HEK293 (cell line): ENCODE measurements at regions not wholly inside any gene's neighbourhood (a gene's known extent, or its start where the extent isn't known, plus 50 kb on each side); places are given as distances from the start of the nearest gene placed in this dataset.

Experiments used
- GFI1B ChIP-seq: fragments of 450-650 bp; formaldehyde crosslinking; IDR thresholded peaks from 2 replicates; pipeline ENCODE4 v1.5.1; 2016; ENCODE audit warnings: missing biosample characterization, missing genetic modification characterization
- KLF1 ChIP-seq: fragments of 450-650 bp; formaldehyde crosslinking; IDR thresholded peaks from 2 replicates; pipeline ENCODE4 v1.5.1; 2016; ENCODE audit warnings: missing biosample characterization, missing genetic modification characterization
- KLF7 ChIP-seq: fragments of 450-650 bp; formaldehyde crosslinking; IDR thresholded peaks from 2 replicates; pipeline ENCODE4 v1.5.1; 2016; ENCODE audit warnings: missing biosample characterization, missing genetic modification characterization, borderline replicate concordance
- ZNF791 ChIP-seq: fragments of 450-650 bp; formaldehyde crosslinking; IDR thresholded peaks from 2 replicates; pipeline ENCODE4 v1.5.1; 2016; ENCODE audit warnings: missing biosample characterization, missing genetic modification characterization
- TF ChIP-seq, protein P1 (sequence below): fragments of 450-650 bp; formaldehyde crosslinking; IDR thresholded peaks from 2 replicates; pipeline ENCODE4 v1.5.1; 2016; ENCODE audit warnings: missing biosample characterization, missing genetic modification characterization
- TF ChIP-seq, protein P2 (sequence below): fragments of 450-650 bp; formaldehyde crosslinking; IDR thresholded peaks from 2 replicates; pipeline ENCODE4 v1.5.1; 2016; ENCODE audit warnings: missing biosample characterization, missing genetic modification characterization
- TF ChIP-seq, protein P3 (sequence below): fragments of 450-650 bp; formaldehyde crosslinking; IDR thresholded peaks from 2 replicates; pipeline ENCODE4 v1.5.1; 2016; ENCODE audit warnings: missing biosample characterization, missing genetic modification characterization, low read depth
- TF ChIP-seq, protein P4 (sequence below): fragments of 450-650 bp; formaldehyde crosslinking; IDR thresholded peaks from 2 replicates; pipeline ENCODE4 v1.5.1; 2016; ENCODE audit warnings: missing biosample characterization, missing genetic modification characterization
- TF ChIP-seq, protein P5 (sequence below): IDR thresholded peaks from 2 replicates; pipeline ENCODE4 v1.6.1; 2011; ENCODE audit warnings: mild to moderate bottlenecking, low read depth, low read length, borderline replicate concordance
- TF ChIP-seq, protein P6 (sequence below): fragments of 450-650 bp; formaldehyde crosslinking; conservative IDR thresholded peaks from 2 replicates; pipeline ENCODE4 v1.5.1; 2016; ENCODE audit warnings: low read depth, missing biosample characterization, missing genetic modification characterization
- TF ChIP-seq, protein P7 (sequence below): fragments of 450-650 bp; formaldehyde crosslinking; IDR thresholded peaks from 2 replicates; pipeline ENCODE4 v1.5.1; 2017; ENCODE audit warnings: missing biosample characterization, missing genetic modification characterization
- TF ChIP-seq, protein P8 (sequence below): fragments of 450-650 bp; formaldehyde crosslinking; IDR thresholded peaks from 2 replicates; pipeline ENCODE4 v1.5.1; 2016; ENCODE audit warnings: missing biosample characterization, missing genetic modification characterization

DNA sequence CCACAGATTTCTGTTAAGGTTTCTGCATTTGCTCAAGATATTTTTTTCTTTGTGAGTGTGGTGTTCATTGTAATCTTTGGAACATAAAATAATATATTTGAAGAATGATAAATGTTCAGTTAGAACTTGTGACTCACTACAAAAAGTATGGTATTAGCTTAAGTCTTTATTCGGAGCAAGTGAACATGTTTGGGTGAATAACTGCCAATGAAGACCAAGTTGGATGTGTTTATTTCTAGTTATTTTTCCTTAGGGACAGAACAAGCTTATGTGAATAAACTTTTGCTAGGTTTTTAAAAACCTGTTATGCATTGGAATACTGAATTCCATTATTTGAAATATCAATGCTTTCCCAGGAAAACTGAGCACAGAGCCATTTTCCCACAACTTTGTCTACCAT is 418.6 kb downstream of the SLCO4C1 start:
- TF ChIP-seq, protein P1, sequence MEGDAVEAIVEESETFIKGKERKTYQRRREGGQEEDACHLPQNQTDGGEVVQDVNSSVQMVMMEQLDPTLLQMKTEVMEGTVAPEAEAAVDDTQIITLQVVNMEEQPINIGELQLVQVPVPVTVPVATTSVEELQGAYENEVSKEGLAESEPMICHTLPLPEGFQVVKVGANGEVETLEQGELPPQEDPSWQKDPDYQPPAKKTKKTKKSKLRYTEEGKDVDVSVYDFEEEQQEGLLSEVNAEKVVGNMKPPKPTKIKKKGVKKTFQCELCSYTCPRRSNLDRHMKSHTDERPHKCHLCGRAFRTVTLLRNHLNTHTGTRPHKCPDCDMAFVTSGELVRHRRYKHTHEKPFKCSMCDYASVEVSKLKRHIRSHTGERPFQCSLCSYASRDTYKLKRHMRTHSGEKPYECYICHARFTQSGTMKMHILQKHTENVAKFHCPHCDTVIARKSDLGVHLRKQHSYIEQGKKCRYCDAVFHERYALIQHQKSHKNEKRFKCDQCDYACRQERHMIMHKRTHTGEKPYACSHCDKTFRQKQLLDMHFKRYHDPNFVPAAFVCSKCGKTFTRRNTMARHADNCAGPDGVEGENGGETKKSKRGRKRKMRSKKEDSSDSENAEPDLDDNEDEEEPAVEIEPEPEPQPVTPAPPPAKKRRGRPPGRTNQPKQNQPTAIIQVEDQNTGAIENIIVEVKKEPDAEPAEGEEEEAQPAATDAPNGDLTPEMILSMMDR (tag by site-specific recombination) = no peak
- TF ChIP-seq KLF7 (tag by site-specific recombination) (no peak), ZNF791 (tag by site-specific recombination) (no peak), GFI1B (no peak), KLF1 (tag by site-specific recombination) (no peak)
- TF ChIP-seq, protein P2, sequence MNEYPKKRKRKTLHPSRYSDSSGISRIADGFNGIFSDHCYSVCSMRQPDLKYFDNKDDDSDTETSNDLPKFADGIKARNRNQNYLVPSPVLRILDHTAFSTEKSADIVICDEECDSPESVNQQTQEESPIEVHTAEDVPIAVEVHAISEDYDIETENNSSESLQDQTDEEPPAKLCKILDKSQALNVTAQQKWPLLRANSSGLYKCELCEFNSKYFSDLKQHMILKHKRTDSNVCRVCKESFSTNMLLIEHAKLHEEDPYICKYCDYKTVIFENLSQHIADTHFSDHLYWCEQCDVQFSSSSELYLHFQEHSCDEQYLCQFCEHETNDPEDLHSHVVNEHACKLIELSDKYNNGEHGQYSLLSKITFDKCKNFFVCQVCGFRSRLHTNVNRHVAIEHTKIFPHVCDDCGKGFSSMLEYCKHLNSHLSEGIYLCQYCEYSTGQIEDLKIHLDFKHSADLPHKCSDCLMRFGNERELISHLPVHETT (tag by site-specific recombination) = no peak
- TF ChIP-seq, protein P3, sequence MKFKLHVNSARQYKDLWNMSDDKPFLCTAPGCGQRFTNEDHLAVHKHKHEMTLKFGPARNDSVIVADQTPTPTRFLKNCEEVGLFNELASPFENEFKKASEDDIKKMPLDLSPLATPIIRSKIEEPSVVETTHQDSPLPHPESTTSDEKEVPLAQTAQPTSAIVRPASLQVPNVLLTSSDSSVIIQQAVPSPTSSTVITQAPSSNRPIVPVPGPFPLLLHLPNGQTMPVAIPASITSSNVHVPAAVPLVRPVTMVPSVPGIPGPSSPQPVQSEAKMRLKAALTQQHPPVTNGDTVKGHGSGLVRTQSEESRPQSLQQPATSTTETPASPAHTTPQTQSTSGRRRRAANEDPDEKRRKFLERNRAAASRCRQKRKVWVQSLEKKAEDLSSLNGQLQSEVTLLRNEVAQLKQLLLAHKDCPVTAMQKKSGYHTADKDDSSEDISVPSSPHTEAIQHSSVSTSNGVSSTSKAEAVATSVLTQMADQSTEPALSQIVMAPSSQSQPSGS (tag by site-specific recombination) = no peak
- TF ChIP-seq, protein P4, sequence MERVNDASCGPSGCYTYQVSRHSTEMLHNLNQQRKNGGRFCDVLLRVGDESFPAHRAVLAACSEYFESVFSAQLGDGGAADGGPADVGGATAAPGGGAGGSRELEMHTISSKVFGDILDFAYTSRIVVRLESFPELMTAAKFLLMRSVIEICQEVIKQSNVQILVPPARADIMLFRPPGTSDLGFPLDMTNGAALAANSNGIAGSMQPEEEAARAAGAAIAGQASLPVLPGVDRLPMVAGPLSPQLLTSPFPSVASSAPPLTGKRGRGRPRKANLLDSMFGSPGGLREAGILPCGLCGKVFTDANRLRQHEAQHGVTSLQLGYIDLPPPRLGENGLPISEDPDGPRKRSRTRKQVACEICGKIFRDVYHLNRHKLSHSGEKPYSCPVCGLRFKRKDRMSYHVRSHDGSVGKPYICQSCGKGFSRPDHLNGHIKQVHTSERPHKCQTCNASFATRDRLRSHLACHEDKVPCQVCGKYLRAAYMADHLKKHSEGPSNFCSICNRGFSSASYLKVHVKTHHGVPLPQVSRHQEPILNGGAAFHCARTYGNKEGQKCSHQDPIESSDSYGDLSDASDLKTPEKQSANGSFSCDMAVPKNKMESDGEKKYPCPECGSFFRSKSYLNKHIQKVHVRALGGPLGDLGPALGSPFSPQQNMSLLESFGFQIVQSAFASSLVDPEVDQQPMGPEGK (tag by site-specific recombination) = no peak
- TF ChIP-seq, protein P5, sequence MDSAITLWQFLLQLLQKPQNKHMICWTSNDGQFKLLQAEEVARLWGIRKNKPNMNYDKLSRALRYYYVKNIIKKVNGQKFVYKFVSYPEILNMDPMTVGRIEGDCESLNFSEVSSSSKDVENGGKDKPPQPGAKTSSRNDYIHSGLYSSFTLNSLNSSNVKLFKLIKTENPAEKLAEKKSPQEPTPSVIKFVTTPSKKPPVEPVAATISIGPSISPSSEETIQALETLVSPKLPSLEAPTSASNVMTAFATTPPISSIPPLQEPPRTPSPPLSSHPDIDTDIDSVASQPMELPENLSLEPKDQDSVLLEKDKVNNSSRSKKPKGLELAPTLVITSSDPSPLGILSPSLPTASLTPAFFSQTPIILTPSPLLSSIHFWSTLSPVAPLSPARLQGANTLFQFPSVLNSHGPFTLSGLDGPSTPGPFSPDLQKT = no peak
- TF ChIP-seq, protein P6, sequence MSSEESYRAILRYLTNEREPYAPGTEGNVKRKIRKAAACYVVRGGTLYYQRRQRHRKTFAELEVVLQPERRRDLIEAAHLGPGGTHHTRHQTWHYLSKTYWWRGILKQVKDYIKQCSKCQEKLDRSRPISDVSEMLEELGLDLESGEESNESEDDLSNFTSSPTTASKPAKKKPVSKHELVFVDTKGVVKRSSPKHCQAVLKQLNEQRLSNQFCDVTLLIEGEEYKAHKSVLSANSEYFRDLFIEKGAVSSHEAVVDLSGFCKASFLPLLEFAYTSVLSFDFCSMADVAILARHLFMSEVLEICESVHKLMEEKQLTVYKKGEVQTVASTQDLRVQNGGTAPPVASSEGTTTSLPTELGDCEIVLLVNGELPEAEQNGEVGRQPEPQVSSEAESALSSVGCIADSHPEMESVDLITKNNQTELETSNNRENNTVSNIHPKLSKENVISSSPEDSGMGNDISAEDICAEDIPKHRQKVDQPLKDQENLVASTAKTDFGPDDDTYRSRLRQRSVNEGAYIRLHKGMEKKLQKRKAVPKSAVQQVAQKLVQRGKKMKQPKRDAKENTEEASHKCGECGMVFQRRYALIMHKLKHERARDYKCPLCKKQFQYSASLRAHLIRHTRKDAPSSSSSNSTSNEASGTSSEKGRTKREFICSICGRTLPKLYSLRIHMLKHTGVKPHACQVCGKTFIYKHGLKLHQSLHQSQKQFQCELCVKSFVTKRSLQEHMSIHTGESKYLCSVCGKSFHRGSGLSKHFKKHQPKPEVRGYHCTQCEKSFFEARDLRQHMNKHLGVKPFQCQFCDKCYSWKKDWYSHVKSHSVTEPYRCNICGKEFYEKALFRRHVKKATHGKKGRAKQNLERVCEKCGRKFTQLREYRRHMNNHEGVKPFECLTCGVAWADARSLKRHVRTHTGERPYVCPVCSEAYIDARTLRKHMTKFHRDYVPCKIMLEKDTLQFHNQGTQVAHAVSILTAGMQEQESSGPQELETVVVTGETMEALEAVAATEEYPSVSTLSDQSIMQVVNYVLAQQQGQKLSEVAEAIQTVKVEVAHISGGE = no peak
- TF ChIP-seq, protein P7, sequence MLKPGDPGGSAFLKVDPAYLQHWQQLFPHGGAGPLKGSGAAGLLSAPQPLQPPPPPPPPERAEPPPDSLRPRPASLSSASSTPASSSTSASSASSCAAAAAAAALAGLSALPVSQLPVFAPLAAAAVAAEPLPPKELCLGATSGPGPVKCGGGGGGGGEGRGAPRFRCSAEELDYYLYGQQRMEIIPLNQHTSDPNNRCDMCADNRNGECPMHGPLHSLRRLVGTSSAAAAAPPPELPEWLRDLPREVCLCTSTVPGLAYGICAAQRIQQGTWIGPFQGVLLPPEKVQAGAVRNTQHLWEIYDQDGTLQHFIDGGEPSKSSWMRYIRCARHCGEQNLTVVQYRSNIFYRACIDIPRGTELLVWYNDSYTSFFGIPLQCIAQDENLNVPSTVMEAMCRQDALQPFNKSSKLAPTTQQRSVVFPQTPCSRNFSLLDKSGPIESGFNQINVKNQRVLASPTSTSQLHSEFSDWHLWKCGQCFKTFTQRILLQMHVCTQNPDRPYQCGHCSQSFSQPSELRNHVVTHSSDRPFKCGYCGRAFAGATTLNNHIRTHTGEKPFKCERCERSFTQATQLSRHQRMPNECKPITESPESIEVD (tag by site-specific recombination) = no peak
- TF ChIP-seq, protein P8, sequence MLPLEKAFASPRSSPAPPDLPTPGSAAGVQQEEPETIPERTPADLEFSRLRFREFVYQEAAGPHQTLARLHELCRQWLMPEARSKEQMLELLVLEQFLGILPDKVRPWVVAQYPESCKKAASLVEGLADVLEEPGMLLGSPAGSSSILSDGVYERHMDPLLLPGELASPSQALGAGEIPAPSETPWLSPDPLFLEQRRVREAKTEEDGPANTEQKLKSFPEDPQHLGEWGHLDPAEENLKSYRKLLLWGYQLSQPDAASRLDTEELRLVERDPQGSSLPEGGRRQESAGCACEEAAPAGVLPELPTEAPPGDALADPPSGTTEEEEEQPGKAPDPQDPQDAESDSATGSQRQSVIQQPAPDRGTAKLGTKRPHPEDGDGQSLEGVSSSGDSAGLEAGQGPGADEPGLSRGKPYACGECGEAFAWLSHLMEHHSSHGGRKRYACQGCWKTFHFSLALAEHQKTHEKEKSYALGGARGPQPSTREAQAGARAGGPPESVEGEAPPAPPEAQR (tag by site-specific recombination) = no peak
